H1 (cell line): ENCODE measurements at regions not wholly inside any gene's neighbourhood (a gene's known extent, or its start where the extent isn't known, plus 50 kb on each side); places are given as distances from the start of the nearest gene placed in this dataset.

Experiments used
- CTCF ChIA-PET: fragments of 300-600 bp; sonication (Branson Sonifier 250); formaldehyde crosslinking; loops from one replicate; lab custom pipeline; 2021; ENCODE audit not compliant: partially characterized antibody; lab: Charles Lee
- POLR2A ChIA-PET: fragments of 300-600 bp; sonication (Branson Sonifier 250); formaldehyde crosslinking; loops from one replicate; lab custom pipeline; 2021; ENCODE audit warnings: inconsistent platforms; ENCODE audit not compliant: partially characterized antibody; lab: Charles Lee
- DNase-seq, 2 experiments: peaks; one replicate each; pipeline versions ENCODE4 v3.0.0 to v3.0.0-alpha.2; 2010 to 2022; ENCODE audit warnings: low spot score in 2 of 2, low read depth in 1 of 2, mixed read lengths in 1 of 2
- FAIRE-seq: peaks from 2 replicates; lab custom pipeline; 2011; peaks lifted over from hg19 to GRCh38; lab: Jason Lieb, UNC
- H2AFZ ChIP-seq: 2 replicates; pipeline ENCODE4 v1.8.1; 2012; ENCODE audit warnings: low read length, inconsistent platforms
- H2AK5ac ChIP-seq: 2 replicates; pipeline ENCODE4 v1.6.1; 2013; ENCODE audit warnings: low read depth, low read length
- H2BK120ac ChIP-seq: replicated peaks from 2 replicates; pipeline ENCODE3; 2013; ENCODE audit warnings: low read depth, low read length, inconsistent platforms
- H2BK12ac ChIP-seq: 2 replicates; pipeline ENCODE4 v1.6.1; 2013; ENCODE audit warnings: low read depth, low read length
- H2BK15ac ChIP-seq: 2 replicates; pipeline ENCODE4 v1.6.1; 2013; ENCODE audit warnings: low read length
- H2BK20ac ChIP-seq: 2 replicates; pipeline ENCODE4 v1.6.1; 2013; ENCODE audit warnings: low read length
- H2BK5ac ChIP-seq: 2 replicates; pipeline ENCODE4 v1.6.1; 2013; ENCODE audit warnings: low read depth, low read length
- H3K14ac ChIP-seq: 2 replicates; pipeline ENCODE4 v1.6.1; 2013; ENCODE audit warnings: inconsistent platforms; ENCODE audit not compliant: insufficient read length
- H3K18ac ChIP-seq: 2 replicates; pipeline ENCODE4 v1.6.1; 2013; ENCODE audit warnings: low read length; ENCODE audit errors: extremely low read depth
- H3K23ac ChIP-seq: 2 replicates; pipeline ENCODE4 v1.6.1; 2013; ENCODE audit warnings: inconsistent platforms; ENCODE audit not compliant: insufficient read length
- H3K23me2 ChIP-seq: 2 replicates; pipeline ENCODE4 v1.6.1; 2013; ENCODE audit warnings: low read depth, low read length
- H3K27ac ChIP-seq: 2 replicates; pipeline ENCODE4 v1.6.1; 2011; ENCODE audit warnings: low read depth, low read length, inconsistent platforms
- H3K27me3 ChIP-seq, 4 experiments: replicated peaks in 1 of 4; 1 replicate in 1 of 4; 2 replicates in 3 of 4; pipeline versions ENCODE4 v1.6.1 to v1.8.1; 2011 to 2013; ENCODE audit warnings: low read length in 3 of 4, mild to moderate bottlenecking in 3 of 4, inconsistent platforms in 2 of 4, mixed read lengths in 2 of 4, moderate library complexity in 1 of 4; ENCODE audit not compliant: control insufficient read depth in 3 of 4, insufficient read depth in 3 of 4; ENCODE audit errors: extremely low read depth in 1 of 4
- H3K36me3 ChIP-seq, 4 experiments: 2 replicates each; pipeline versions ENCODE4 v1.6.1 to v1.8.1; 2011 to 2013; ENCODE audit warnings: mild to moderate bottlenecking in 4 of 4, low read length in 3 of 4, moderate library complexity in 2 of 4, control low read depth in 1 of 4, inconsistent platforms in 1 of 4; ENCODE audit not compliant: insufficient read depth in 4 of 4, control insufficient read depth in 2 of 4
- H3K4ac ChIP-seq: replicated peaks from 2 replicates; pipeline ENCODE3; 2013; ENCODE audit warnings: low read length, low read depth, mixed read lengths, inconsistent platforms; ENCODE audit not compliant: insufficient read length
- H3K4me1 ChIP-seq, 4 experiments: replicated peaks in 1 of 4; 1 replicate in 1 of 4; 2 replicates in 3 of 4; pipeline versions ENCODE4 v1.6.1 to v1.8.1; 2011 to 2013; ENCODE audit warnings: low read length in 3 of 4, inconsistent platforms in 2 of 4, mixed read lengths in 1 of 4; ENCODE audit not compliant: insufficient read depth in 4 of 4, control insufficient read depth in 3 of 4
- H3K4me2 ChIP-seq, 2 experiments: 2 replicates each; pipeline versions ENCODE4 v1.6.1 to v1.8.1; 2011 to 2013; ENCODE audit warnings: low read depth in 2 of 2, low read length in 2 of 2, control low read depth in 1 of 2, inconsistent platforms in 1 of 2, mild to moderate bottlenecking in 1 of 2; ENCODE audit not compliant: insufficient read depth in 1 of 2
- H3K4me3 ChIP-seq, 4 experiments: fragments of 200-600, 300-600 bp in 1 of 4; sonication (generic), shearing (Covaris generic), sonication (Bioruptor Twin) in 1 of 4; 2 replicates each; pipeline versions ENCODE4 v1.5.1 to v1.8.1; 2011 to 2016; ENCODE audit warnings: low read length in 4 of 4, low read depth in 3 of 4, control low read depth in 2 of 4, inconsistent platforms in 2 of 4, mild to moderate bottlenecking in 2 of 4, mixed read lengths in 1 of 4, moderate library complexity in 1 of 4; ENCODE audit not compliant: insufficient read depth in 2 of 4; ENCODE audit errors: extremely low read depth in 1 of 4
- H3K56ac ChIP-seq: replicated peaks from 2 replicates; pipeline ENCODE3; 2013; ENCODE audit warnings: low read depth, mild to moderate bottlenecking, mixed read lengths, low read length, inconsistent platforms; ENCODE audit not compliant: insufficient read length
- H3K79me1 ChIP-seq: 2 replicates; pipeline ENCODE4 v1.6.1; 2013; ENCODE audit warnings: low read depth, low read length, control low read depth
- H3K79me2 ChIP-seq, 2 experiments: 2 replicates each; pipeline versions ENCODE4 v1.6.1 to v1.8.1; 2012 to 2013; ENCODE audit warnings: low read length in 2 of 2, mild to moderate bottlenecking in 2 of 2, inconsistent platforms in 1 of 2; ENCODE audit not compliant: insufficient read depth in 2 of 2, control insufficient read depth in 1 of 2
- H3K9ac ChIP-seq, 4 experiments: replicated peaks in 1 of 4; 1 replicate in 1 of 4; 2 replicates in 3 of 4; pipeline versions ENCODE4 v1.6.1 to v1.8.1; 2011 to 2013; ENCODE audit warnings: low read depth in 3 of 4, low read length in 3 of 4, control low read depth in 2 of 4, mild to moderate bottlenecking in 2 of 4, moderate library complexity in 2 of 4, inconsistent platforms in 1 of 4; ENCODE audit errors: extremely low read depth in 1 of 4
- H3K9me3 ChIP-seq, 2 experiments: 2 replicates each; pipeline versions ENCODE4 v1.6.1 to v1.8.1; 2012 to 2013; ENCODE audit warnings: mild to moderate bottlenecking in 2 of 2, moderate library complexity in 2 of 2, control low read depth in 1 of 2, inconsistent platforms in 1 of 2, low read depth in 1 of 2, low read length in 1 of 2, mixed read lengths in 1 of 2; ENCODE audit not compliant: insufficient read depth in 2 of 2
- H4K20me1 ChIP-seq, 2 experiments: replicated peaks in 1 of 2; 2 replicates each; pipeline versions ENCODE3 to v1.8.1; 2011 to 2013; ENCODE audit warnings: inconsistent platforms in 2 of 2, low read length in 2 of 2, mild to moderate bottlenecking in 1 of 2; ENCODE audit not compliant: insufficient read depth in 2 of 2, control insufficient read depth in 1 of 2
- H4K5ac ChIP-seq: 2 replicates; pipeline ENCODE4 v1.6.1; 2013; ENCODE audit warnings: low read length, low read depth, mixed read lengths, inconsistent platforms; ENCODE audit not compliant: insufficient read length
- H4K8ac ChIP-seq: 2 replicates; pipeline ENCODE4 v1.8.0; 2013; ENCODE audit warnings: mild to moderate bottlenecking, moderate library complexity, low read length, inconsistent platforms; ENCODE audit not compliant: insufficient read depth; ENCODE audit errors: extremely low read depth
- H4K91ac ChIP-seq: replicated peaks from 2 replicates; pipeline ENCODE3; 2013; ENCODE audit warnings: low read length, mixed read lengths, inconsistent platforms; ENCODE audit not compliant: insufficient read length
- BCL11A ChIP-seq, 2 experiments: IDR thresholded peaks; one replicate each; pipeline ENCODE4 v1.6.1; 2011; ENCODE audit warnings: low read depth in 2 of 2, low read length in 2 of 2, mild to moderate bottlenecking in 2 of 2
- EP300 ChIP-seq, 2 experiments: IDR thresholded peaks; 1 replicate in 1 of 2; 2 replicates in 1 of 2; pipeline ENCODE4 v1.6.1; 2011 to 2012; ENCODE audit warnings: low read depth in 2 of 2, low read length in 2 of 2, mild to moderate bottlenecking in 2 of 2, borderline replicate concordance in 1 of 2, inconsistent platforms in 1 of 2, moderate library complexity in 1 of 2
- HDAC6 ChIP-seq: IDR thresholded peaks from one replicate; pipeline ENCODE4 v1.7.1; 2012; ENCODE audit warnings: low read depth, mild to moderate bottlenecking, inconsistent platforms, low read length, moderate library complexity
- NRF1 ChIP-seq: IDR thresholded peaks from 2 replicates; pipeline ENCODE4 v1.6.1; 2011; ENCODE audit warnings: mild to moderate bottlenecking, low read depth, low read length, improper control_type of control experiment
- USF2 ChIP-seq: IDR thresholded peaks from 2 replicates; pipeline ENCODE4 v1.6.1; 2011; ENCODE audit warnings: low read length, improper control_type of control experiment
- WGBS, 2 experiments: shearing (Covaris generic) in 1 of 2; methylation state at CpG; one replicate each; pipeline versions ENCODE4 v1.1.6 to v1.1.7; 2013 to 2015; ENCODE audit warnings: low lambda C conversion rate in 2 of 2, mixed read lengths in 2 of 2, inconsistent platforms in 1 of 2, low coverage in 1 of 2, missing lambda C conversion rate in 1 of 2; ENCODE audit not compliant: insufficient replicate concordance in 2 of 2, insufficient coverage in 1 of 2, insufficient read length in 1 of 2; ENCODE audit errors: extremely low coverage in 1 of 2, missing lambda C conversion rate in 1 of 2; 5-methylcytosine and 5-hydroxymethylcytosine counted together

GRCh38 chr22:10781571-10782403 is 4746.2 kb upstream of the OR11H1 start:
- H3K27me3 ChIP-seq: no peaks in the 10 kb centered on the region
- ChIA-PET CTCF (interaction anchor here (2.2 kb wide), 1 partner anchor 285 kb away, joined by 9 read pairs; no protein-coding TSS in a partner anchor), POLR2A (no interaction called here)
- H3K4me1 ChIP-seq: no peaks in the 10 kb centered on the region
- no peak overlapping the region for H3K14ac ChIP-seq
- no peaks in the 10 kb centered on the region for H3K79me2 ChIP-seq
- H2BK12ac ChIP-seq: no peak overlapping the region
- no peak overlapping the region for H2AFZ ChIP-seq
- H3K23me2 ChIP-seq: no peaks in the 10 kb centered on the region
- no peak overlapping the region for H2BK20ac ChIP-seq
- no peaks in the 10 kb centered on the region for H3K36me3 ChIP-seq
- no peak for DNase-seq
- H3K18ac ChIP-seq: no peak overlapping the region
- H4K8ac ChIP-seq: no peak overlapping the region
- 70% methylated on average over 10 of the region's 10 CpGs; no CpG with 5 or more reads in 1 of the 2 experiments for WGBS, 2 experiments
- no peak overlapping the region for H3K27ac ChIP-seq
- H4K5ac ChIP-seq: no peak overlapping the region
- H2BK15ac ChIP-seq: no peak overlapping the region
- H3K23ac ChIP-seq: no peak overlapping the region
- H3K4me2 ChIP-seq: no peak overlapping the region
- no peaks in the 10 kb centered on the region for H3K79me1 ChIP-seq
- H2BK120ac ChIP-seq: no peak overlapping the region
- no peak overlapping the region for H4K91ac ChIP-seq
- no peak overlapping the region for H3K4ac ChIP-seq
- H3K56ac ChIP-seq: no peak overlapping the region
- no peaks in the 10 kb centered on the region for H4K20me1 ChIP-seq
- no peak overlapping the region for H2BK5ac ChIP-seq
- H3K4me3 ChIP-seq: no peak overlapping the region
- peaks cover 43 to 64% of the 10 kb centered on the region in 2 experiments for H3K9me3 ChIP-seq
- FAIRE-seq: no peak
- no peak overlapping the region for H2AK5ac ChIP-seq
- no peak overlapping the region for H3K9ac ChIP-seq
- TF ChIP-seq BCL11A (IDR thresholded peaks at IDR 0.05; ENCODE audit: low read depth in 2 of 2, low read length in 2 of 2): no peak
- TF ChIP-seq EP300 (IDR thresholded peaks at IDR 0.05; ENCODE audit: borderline replicate concordance in 1 of 2, low read depth in 2 of 2, low read length in 2 of 2): no peak
- no peak for TF ChIP-seq NRF1
- no peak for TF ChIP-seq USF2
- TF ChIP-seq HDAC6: no peak
